ENCODE measurements at regions not wholly inside any gene's neighbourhood (a gene's known extent, or its start where the extent isn't known, plus 50 kb on each side); places are given as distances from the start of the nearest gene placed in this dataset.
"Not testable (repeated sequence)": the region's sequence is repeated elsewhere in the genome, so short reads cannot be mapped to it uniquely, and the experiment has no call there.

DNA sequence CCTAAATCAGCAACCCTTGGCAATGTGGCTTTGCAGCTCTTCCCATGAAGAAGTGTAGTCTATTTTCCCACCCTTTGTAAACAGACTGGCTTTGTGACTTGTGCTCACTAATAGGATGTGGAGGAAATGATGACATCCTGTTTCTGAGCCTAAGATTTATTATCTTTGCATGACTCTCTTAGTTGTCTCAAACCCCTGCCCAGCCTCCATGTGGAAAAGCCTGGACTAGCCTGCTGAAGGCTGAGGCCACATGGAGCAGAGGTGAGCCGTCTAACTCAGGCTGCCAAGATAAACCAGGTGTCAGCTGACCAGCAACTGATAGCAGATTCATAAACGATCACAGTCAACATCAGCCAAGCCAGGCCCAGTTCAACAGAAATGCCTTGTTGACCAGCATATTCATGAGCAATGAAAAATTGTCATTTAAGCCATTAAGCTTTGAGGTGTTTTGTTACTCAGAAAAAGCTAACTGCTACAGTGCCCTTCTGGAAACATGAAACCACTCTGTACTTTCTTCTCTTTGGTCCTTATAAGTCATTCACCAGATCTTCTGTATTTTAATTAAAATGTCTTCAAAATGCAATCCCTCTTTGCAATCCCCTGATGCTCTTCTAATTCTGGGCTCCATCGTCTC lies 586.3 kb upstream of the ANKRD30A start:
- DNase-seq (ENCODE audit: low spot score): peak; percentile 21
- peak overlapping the region; percentile 50 for H3K27ac ChIP-seq
- ChIA-PET POLR2A (ENCODE audit: low non-redundant PET) (no interaction called here), CTCF (interaction anchor here (0.7 kb wide), 2 partner anchors 9 to 99 kb away, joined by 3 read pairs; no protein-coding TSS in a partner anchor)
- TF ChIP-seq, protein P1, sequence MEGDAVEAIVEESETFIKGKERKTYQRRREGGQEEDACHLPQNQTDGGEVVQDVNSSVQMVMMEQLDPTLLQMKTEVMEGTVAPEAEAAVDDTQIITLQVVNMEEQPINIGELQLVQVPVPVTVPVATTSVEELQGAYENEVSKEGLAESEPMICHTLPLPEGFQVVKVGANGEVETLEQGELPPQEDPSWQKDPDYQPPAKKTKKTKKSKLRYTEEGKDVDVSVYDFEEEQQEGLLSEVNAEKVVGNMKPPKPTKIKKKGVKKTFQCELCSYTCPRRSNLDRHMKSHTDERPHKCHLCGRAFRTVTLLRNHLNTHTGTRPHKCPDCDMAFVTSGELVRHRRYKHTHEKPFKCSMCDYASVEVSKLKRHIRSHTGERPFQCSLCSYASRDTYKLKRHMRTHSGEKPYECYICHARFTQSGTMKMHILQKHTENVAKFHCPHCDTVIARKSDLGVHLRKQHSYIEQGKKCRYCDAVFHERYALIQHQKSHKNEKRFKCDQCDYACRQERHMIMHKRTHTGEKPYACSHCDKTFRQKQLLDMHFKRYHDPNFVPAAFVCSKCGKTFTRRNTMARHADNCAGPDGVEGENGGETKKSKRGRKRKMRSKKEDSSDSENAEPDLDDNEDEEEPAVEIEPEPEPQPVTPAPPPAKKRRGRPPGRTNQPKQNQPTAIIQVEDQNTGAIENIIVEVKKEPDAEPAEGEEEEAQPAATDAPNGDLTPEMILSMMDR (conservative IDR thresholded peaks at IDR 0.05; ENCODE audit: low read depth): no peak

DNA sequence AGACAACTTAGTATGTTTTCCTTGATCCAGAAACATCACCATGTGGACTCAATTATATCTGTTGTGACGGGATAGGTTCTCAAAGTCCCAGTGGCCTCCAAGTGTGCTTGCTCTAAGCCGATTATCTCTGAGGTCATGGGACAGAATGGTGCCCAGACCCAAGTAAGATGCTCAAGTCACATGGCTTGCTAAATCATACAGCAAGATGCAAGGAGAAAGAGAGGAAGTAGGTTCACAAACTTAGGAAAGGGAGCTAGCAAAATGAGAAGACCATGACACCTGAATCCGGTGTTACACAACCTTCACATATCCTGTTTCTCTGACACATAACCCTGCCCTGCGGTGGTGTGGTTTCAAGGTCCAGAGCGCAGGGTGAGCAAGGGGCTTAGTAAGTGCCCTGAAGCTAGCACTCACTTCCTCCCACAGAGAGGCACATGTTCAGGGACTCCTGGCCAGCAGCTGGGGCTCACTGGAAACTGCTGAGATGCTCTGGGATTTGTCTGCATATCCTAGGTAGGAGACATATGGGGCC lies 590.9 kb upstream of the ANKRD30A start:
- CTCF ChIA-PET: interaction anchor here (0.6 to 0.7 kb wide), 2 partner anchors 191 to 394 kb away, joined by 3 read pairs; no protein-coding TSS in a partner anchor
- peak overlapping the region; percentile 56; the same call in 1 of the 2 replicates for H3K27ac ChIP-seq
- POLR2A ChIA-PET (ENCODE audit: low non-redundant PET): no interaction called here
- TF ChIP-seq, protein P1 (conservative IDR thresholded peaks at IDR 0.05; ENCODE audit: low read depth): no peak
- DNase-seq (ENCODE audit: low spot score): peak; percentile 90

DNA sequence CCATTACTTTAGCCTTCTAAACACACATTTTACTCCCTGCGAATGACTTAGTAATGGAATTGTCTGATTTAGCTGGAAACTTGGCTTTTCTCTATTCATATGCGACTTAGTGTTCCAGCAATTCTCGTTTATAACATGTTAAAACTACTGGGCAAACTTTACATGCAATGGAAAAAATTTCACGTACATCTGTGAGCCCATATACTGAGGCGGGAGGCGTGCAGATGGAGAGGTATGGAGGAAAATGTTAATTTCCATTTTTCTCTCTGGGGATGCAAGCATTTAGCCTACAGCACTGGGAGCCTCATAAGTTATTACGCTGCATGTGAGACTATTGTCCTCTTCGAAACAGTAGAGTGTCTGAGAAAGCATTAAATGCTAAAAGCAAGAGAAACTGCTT lies 591.5 kb upstream of the ANKRD30A start:
- TF ChIP-seq, protein P1 (conservative IDR thresholded peaks at IDR 0.05; ENCODE audit: low read depth): no peak
- ChIA-PET CTCF (interaction anchor here (0.7 kb wide), 1 partner anchor 393 kb away, joined by 3 read pairs; no protein-coding TSS in a partner anchor), POLR2A (ENCODE audit: low non-redundant PET) (no interaction called here)
- no peak for DNase-seq (ENCODE audit: low spot score)
- no peak overlapping the region for H3K27ac ChIP-seq

DNA sequence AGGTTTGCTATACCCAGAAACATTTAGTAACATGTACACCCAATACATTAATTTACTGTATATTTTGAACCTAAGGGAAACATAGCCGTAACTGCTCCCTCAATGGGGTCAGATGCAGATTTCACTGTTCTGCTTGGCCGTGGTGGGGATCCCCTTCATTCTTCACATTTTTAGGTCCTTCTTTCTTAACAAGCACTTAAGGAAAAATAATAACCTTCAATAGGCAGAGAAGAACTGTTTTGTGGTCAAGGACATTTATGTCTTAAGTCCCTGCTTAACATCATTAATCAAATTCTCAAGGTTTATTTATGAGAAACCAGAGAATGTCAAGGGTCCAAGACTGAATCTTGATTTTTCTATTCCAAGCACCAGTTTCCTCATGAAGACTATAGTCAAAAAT lies 592.1 kb upstream of the ANKRD30A start:
- CTCF ChIA-PET: no interaction called here
- H3K27ac ChIP-seq: no peak overlapping the region

DNA sequence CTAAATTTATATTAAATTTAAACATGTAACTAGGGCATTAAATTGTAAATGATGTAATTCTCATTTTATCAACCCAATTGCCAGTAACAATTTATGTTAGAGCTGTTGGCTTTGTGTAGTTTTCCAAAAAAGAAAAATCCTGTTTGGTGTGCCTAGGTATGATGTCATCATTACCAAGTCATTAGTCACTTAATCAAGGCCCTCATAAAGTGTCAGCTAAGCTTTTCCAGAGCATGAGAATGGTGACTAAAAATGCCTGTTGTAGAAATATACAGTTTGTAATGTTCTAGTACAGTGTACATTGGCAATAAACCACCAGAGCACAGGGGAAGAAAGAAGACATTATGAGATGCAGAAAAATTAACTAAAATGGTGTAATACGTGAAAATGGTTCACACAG lies 593.8 kb upstream of the ANKRD30A start:
- ChIA-PET CTCF (no interaction called here), POLR2A (ENCODE audit: low non-redundant PET) (no interaction called here)
- H3K27ac ChIP-seq: no peak overlapping the region
- TF ChIP-seq, protein P1 (conservative IDR thresholded peaks at IDR 0.05; ENCODE audit: low read depth): no peak
- DNase-seq (ENCODE audit: low spot score): peak; percentile 41

More for the DNA sequence above, 592.1 kb upstream of the ANKRD30A start:
- TF ChIP-seq, protein P1 (conservative IDR thresholded peaks at IDR 0.05; ENCODE audit: low read depth): no peak
- POLR2A ChIA-PET (ENCODE audit: low non-redundant PET): no interaction called here
- DNase-seq (ENCODE audit: low spot score): no peak

DNA sequence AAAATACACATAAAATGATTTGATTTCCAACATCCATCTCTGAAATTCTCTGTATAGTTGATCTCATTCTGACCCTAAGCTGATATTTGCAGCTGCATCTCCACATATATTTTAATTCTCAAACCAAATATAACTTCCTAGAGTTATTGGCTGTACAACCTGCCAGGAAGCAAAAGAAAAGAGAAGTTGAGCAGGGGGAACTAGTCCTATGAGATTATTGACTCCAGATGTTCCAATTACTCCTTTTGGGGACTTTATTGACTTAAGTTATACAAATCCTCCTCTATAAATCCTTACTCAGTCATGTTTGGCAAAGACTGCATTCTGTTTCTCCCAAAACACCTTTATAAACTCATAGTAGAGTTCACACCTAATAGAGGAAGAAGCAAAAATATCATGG lies 599.4 kb upstream of the ANKRD30A start:
- TF ChIP-seq, protein P1 (conservative IDR thresholded peaks at IDR 0.05; ENCODE audit: low read depth): no peak
- ChIA-PET CTCF (interaction anchor here (0.5 kb wide), 1 partner anchor 12 kb away, joined by 3 read pairs; no protein-coding TSS in a partner anchor), POLR2A (ENCODE audit: low non-redundant PET) (no interaction called here)
- H3K27ac ChIP-seq: no peak overlapping the region
- DNase-seq (ENCODE audit: low spot score): no peak

DNA sequence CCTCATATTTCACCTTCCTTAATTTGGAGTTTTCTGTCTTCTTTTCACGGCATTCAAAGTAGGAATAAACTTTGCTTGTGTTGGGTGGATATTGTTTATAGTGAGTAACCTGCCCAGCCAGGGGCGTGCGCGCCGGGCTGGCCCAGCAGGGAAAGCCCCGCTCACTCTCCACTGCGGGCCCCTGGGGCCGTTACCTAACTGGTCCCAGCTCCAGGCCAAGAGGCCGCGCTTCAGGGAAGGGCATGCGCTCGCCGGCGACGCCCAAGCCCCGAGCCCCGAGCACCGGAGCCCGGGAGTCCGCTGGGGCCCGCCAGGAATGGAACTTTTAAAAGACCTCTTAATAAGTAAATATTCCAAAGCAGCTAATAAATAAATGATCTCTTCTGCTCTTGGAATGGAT lies 601.3 kb upstream of the ANKRD30A start:
- H3K27ac ChIP-seq; CTCF ChIA-PET; POLR2A ChIA-PET (ENCODE audit: low non-redundant PET); DNase-seq (ENCODE audit: low spot score): not testable (repeated sequence)

Measured in RWPE1 (cell line).